A549 (cell line): ENCODE measurements at regions not wholly inside any gene's neighbourhood (a gene's known extent, or its start where the extent isn't known, plus 50 kb on each side); places are given as distances from the start of the nearest gene placed in this dataset.

Experiments used
- CEBPB ChIP-seq, 2 experiments: fragments of >200 bp in 1 of 2; sonication (Bioruptor Twin) in 1 of 2; formaldehyde crosslinking in 1 of 2; IDR thresholded peaks; 2 replicates each; pipeline ENCODE4 v1.6.1; 2012 to 2016
- CHD4 ChIP-seq: fragments of 200-600 bp; sonication (generic); IDR thresholded peaks from 2 replicates; pipeline ENCODE4 v1.6.1; 2016; ENCODE audit warnings: antibody characterized with exemption, mild to moderate bottlenecking, borderline replicate concordance
- CTCF ChIP-seq: fragments of >200 bp; sonication (Bioruptor Twin); formaldehyde crosslinking; IDR thresholded peaks from 3 replicates; pipeline ENCODE4 v1.5.1; 2016
- HDAC2 ChIP-seq: fragments of 200-600 bp; sonication (generic); IDR thresholded peaks from 2 replicates; pipeline ENCODE4 v1.6.1; 2016
- HOXB13 ChIP-seq: fragments of 250-450 bp; sonication (Bioruptor Pico); IDR thresholded peaks from 2 replicates; pipeline ENCODE4 v1.5.0; 2020; ENCODE audit warnings: low read depth, mild to moderate bottlenecking, moderate library complexity
- KDM5A ChIP-seq: fragments of 200-600 bp; sonication (generic); IDR thresholded peaks from 2 replicates; pipeline ENCODE4 v1.6.1; 2016; ENCODE audit warnings: antibody characterized with exemption, mild to moderate bottlenecking
- MAX ChIP-seq: IDR thresholded peaks from 2 replicates; pipeline ENCODE4 v1.6.1; 2012
- MYC ChIP-seq: IDR thresholded peaks from 2 replicates; pipeline ENCODE4 v1.6.1; 2012; ENCODE audit warnings: mild to moderate bottlenecking, inconsistent platforms, low read length, improper control_type of control experiment, borderline replicate concordance
- POLR2A ChIP-seq: IDR thresholded peaks from 2 replicates; pipeline ENCODE4 v1.6.1; 2012; ENCODE audit warnings: mild to moderate bottlenecking, low read length
- REST ChIP-seq: fragments of 200-600 bp; sonication (generic); IDR thresholded peaks from 2 replicates; pipeline ENCODE4 v1.6.1; 2016; ENCODE audit warnings: antibody characterized with exemption, mild to moderate bottlenecking, moderate library complexity
- RFX5 ChIP-seq: fragments of 450-650 bp; IDR thresholded peaks from 2 replicates; pipeline ENCODE4 v1.7.1; 2014; ENCODE audit warnings: antibody characterized with exemption, mild to moderate bottlenecking, moderate library complexity
- USF2 ChIP-seq: fragments of 450-650 bp; IDR thresholded peaks from 2 replicates; pipeline ENCODE4 v1.6.1; 2014; ENCODE audit warnings: antibody characterized with exemption

GRCh38 chr5:91441082-91441481 lies 58.0 kb upstream of the ARRDC3 start:
- TF ChIP-seq KDM5A: no peak
- TF ChIP-seq CTCF: no peak
- TF ChIP-seq MAX: no peak
- TF ChIP-seq CEBPB (IDR thresholded peaks at IDR 0.05): no peak
- no peak for TF ChIP-seq POLR2A
- no peak for TF ChIP-seq RFX5
- TF ChIP-seq CHD4: no peak
- no peak for TF ChIP-seq REST
- no peak for TF ChIP-seq HDAC2
- no peak for TF ChIP-seq USF2
- TF ChIP-seq HOXB13: no peak
- TF ChIP-seq MYC: no peak
